ENCODE measurements at regions not wholly inside any gene's neighbourhood (a gene's known extent, or its start where the extent isn't known, plus 50 kb on each side); places are given as distances from the start of the nearest gene placed in this dataset.
"Not testable (repeated sequence)": the region's sequence is repeated elsewhere in the genome, so short reads cannot be mapped to it uniquely, and the experiment has no call there.

- not testable (repeated sequence) for TF ChIP-seq CTCF, POLR2A (IDR thresholded peaks at IDR 0.05)
Measured at GRCh38 chr22:19662049-19662684, 52.1 kb upstream of the SEPTIN5 start.

All from Peyer's patch (tissue), 4 donors.